IMR-90 (cell line): ENCODE measurements at regions not wholly inside any gene's neighbourhood (a gene's known extent, or its start where the extent isn't known, plus 50 kb on each side); places are given as distances from the start of the nearest gene placed in this dataset.

Experiments used
- CTCF ChIP-seq: conservative IDR thresholded peaks from 2 replicates; pipeline ENCODE4 v1.5.1; 2012; ENCODE audit warnings: mild to moderate bottlenecking, low read depth, low read length, improper control_type of control experiment
- ELK1 ChIP-seq: fragments of 150-350 bp; IDR thresholded peaks from 2 replicates; pipeline ENCODE4 v1.6.1; 2016; ENCODE audit warnings: low read depth, mild to moderate bottlenecking, low read length, moderate library complexity, borderline replicate concordance
- POLR2A ChIP-seq: IDR thresholded peaks from 2 replicates; pipeline ENCODE4 v1.6.1; 2012; ENCODE audit warnings: mild to moderate bottlenecking, low read depth, low read length
- SMC3 ChIP-seq: fragments of 150-350 bp; IDR thresholded peaks from 2 replicates; pipeline ENCODE4 v1.6.1; 2016; ENCODE audit warnings: low read depth, mild to moderate bottlenecking, antibody characterized with exemption, low read length, moderate library complexity

GRCh38 chr1:219000631-219001030 is 173.0 kb upstream of the LYPLAL1 start:
- no peak for TF ChIP-seq CTCF
- no peak for TF ChIP-seq SMC3
- no peak for TF ChIP-seq POLR2A
- no peak for TF ChIP-seq ELK1
